IPS-15b (cell line): ENCODE measurements at regions not wholly inside any gene's neighbourhood (a gene's known extent, or its start where the extent isn't known, plus 50 kb on each side); places are given as distances from the start of the nearest gene placed in this dataset.

Experiments used
- H3K27me3 ChIP-seq: one replicate; pipeline ENCODE4 v1.6.1; 2013; ENCODE audit warnings: low read length; ENCODE audit not compliant: control insufficient read depth, insufficient read depth
- H3K36me3 ChIP-seq: one replicate; pipeline ENCODE4 v1.6.1; 2013; ENCODE audit warnings: low read length; ENCODE audit not compliant: control insufficient read depth, insufficient read depth
- H3K4me1 ChIP-seq: one replicate; pipeline ENCODE4 v1.6.1; 2013; ENCODE audit warnings: mild to moderate bottlenecking, low read length; ENCODE audit not compliant: control insufficient read depth, insufficient read depth
- H3K4me3 ChIP-seq: one replicate; pipeline ENCODE4 v1.5.1; 2013; ENCODE audit warnings: low read depth, low read length
- H3K9ac ChIP-seq: one replicate; pipeline ENCODE4 v1.6.1; 2013; ENCODE audit warnings: low read depth, mild to moderate bottlenecking, low read length
- H3K9me3 ChIP-seq: one replicate; pipeline ENCODE4 v1.6.1; 2013; ENCODE audit warnings: mild to moderate bottlenecking, low read length; ENCODE audit not compliant: control insufficient read depth, insufficient read depth

DNA sequence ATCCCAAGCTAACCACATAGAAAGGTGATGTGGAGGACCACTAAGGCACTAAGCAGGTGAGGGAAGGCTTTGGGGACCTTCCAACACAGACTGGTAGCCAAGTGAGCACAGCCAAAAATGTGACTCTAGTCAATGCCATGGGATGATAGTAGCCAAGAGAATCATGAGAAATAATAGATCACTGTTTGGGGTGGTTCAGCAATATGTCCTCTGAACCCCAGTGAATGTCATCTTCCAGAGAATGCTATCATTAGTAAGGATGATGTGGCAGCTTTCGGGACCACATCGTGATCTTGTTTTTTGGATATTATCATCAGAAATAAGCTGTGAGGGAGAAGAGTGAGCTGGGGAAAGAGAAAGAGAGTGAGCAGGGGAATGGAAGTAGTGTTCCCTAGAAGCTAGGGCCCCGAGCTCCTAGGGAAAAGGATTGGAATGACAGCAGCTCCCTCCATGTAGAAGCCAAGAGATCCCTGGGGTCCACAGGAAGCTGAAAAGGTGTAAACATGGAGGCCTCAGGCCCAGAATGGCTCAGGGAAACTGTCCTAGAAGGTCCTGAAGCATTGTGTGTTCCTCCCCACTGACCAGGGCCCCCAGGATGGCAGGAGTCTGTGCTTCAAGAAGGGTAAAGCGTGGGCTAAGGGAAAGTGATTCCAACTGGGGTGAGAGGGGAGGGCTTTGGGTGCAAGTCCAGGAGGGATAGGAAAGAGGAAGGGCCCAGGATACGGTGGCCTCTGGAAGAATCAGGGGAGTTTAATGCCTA, 56.6 kb upstream of the KLF13 start:
- no peak overlapping the region for H3K9ac ChIP-seq
- H3K36me3 ChIP-seq, result no peaks in the 10 kb centered on the region
- H3K4me3 ChIP-seq, result no peak overlapping the region
- no peaks in the 10 kb centered on the region for H3K9me3 ChIP-seq
- no peaks in the 10 kb centered on the region for H3K27me3 ChIP-seq
- H3K4me1 ChIP-seq, result no peaks in the 10 kb centered on the region

DNA sequence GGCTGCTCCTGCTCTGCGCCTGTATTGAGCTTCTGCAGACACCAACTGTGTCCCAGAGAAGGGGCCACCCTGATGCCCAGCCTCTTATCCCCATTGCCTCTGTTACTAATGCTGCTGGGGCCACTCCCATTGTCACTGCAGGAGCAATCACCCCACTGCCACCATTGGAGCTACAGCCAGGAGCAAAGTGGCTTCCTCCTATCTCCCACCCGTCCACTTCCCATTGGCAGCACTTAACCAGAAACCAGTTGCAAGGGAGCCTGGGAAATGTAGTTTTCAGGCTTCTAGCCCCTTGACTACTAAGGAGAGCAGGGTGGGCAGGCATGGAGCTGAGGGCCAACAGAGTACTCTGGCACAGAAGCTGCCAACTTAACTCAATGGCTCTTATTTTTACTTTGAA, 55.9 kb upstream of the KLF13 start:
- no peaks in the 10 kb centered on the region for H3K4me1 ChIP-seq
- H3K9ac ChIP-seq, result no peak overlapping the region
- H3K27me3 ChIP-seq, result no peaks in the 10 kb centered on the region
- H3K9me3 ChIP-seq, result no peaks in the 10 kb centered on the region
- no peak overlapping the region for H3K4me3 ChIP-seq
- no peaks in the 10 kb centered on the region for H3K36me3 ChIP-seq

DNA sequence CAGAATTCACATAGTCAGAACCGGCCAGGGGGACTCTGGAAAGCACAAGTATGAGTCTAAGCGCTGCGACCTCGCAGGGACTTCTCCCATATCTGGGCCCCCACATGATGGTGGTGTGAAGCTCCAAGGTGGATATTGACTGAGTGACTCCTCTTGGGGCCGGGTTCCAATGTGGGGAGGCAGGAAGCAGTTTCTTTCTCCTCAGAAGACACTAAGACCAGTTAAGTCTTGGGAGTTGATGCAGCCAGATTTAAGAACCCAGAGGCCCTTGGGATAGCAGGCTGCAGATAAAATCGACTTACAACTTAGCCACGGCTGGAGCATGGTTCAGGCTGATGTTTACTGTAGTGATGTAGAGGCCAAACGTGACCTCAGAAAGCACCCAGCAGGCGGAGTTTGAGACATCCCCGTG, 55.4 kb upstream of the KLF13 start:
- Histone ChIP-seq H3K9me3 (no peaks in the 10 kb centered on the region), H3K9ac (no peak overlapping the region), H3K36me3 (no peaks in the 10 kb centered on the region), H3K4me3 (no peak overlapping the region), H3K27me3 (no peaks in the 10 kb centered on the region), H3K4me1 (no peaks in the 10 kb centered on the region)

DNA sequence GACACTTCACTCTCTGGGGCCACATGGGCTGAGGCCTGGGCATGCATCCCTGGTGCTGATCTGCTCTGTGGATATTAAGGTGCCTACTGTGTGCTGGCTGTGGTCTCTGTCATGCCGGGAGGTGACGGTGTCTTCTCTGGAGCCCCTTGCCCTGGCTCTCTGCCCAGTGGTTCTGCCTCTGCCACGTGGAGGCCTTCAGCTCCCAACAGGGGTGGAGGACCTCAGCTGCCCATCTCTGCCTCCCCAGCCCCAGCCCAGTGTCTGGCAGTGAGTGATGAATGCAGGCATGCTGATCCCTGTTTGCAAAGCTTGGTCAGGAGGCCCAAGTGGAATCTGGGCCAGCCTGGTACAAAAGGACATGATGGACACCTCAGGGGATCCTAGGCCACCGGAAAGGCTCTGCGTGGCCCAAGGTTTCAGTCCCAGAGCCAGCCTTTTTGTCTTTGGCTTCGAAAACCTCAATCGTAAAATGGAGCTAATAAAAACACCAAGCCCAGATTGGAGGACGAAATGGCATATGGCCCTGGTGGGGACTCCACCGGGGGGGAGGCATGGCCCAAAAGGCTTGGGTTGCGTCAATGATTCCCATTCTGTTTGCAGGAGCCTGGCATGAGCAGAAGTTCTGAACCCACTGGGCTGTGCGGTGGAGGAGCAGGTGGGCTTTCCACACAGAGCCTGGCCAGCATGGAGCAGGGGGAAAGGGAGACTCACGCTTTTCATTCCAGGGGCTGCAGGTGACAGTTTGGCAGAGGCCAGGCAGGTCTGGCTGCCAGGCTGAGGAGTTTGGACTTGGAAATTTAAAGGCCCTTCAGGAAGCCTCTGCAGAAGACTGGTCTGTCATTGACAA, 54.7 kb upstream of the KLF13 start:
- Histone ChIP-seq H3K36me3 (no peaks in the 10 kb centered on the region), H3K9ac (no peak overlapping the region), H3K4me3 (no peak overlapping the region), H3K9me3 (no peaks in the 10 kb centered on the region), H3K4me1 (no peaks in the 10 kb centered on the region), H3K27me3 (no peaks in the 10 kb centered on the region)

DNA sequence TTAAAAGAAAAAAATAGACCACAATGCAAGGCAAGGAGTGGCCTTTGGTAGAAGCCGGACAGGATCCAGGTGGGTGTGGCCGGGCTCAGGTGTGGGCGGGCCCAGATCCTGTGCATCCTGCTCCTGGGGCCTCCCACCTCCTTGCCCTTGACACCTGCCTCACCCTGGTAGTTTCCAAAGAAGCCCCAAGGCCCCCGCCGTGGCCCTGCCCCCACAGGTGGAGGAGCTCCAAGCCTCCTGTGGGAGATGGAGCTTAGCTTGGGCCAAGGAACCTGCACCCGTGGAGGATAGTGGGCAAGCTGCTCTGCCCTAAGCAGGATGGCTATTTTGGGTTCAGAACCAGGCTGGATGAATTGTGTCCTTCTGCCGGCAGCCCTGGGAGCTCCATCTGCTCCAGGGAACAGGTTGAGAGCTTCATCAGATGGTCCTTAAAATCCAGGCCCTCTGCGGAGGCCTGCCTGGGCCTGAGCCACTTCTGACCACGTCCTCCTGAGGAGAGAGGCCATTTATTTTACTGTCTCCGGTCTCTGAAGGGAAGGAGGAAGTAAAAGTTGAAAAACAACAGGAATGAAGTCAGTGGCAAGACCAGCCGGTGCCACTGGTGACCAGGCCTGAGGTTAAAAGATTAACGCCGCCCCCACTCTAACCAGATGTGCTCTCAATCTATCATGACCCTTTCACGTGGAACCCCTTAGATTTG, 53.9 kb upstream of the KLF13 start:
- H3K27me3 ChIP-seq, result no peaks in the 10 kb centered on the region
- H3K36me3 ChIP-seq, result no peaks in the 10 kb centered on the region
- H3K9me3 ChIP-seq, result no peaks in the 10 kb centered on the region
- no peak overlapping the region for H3K4me3 ChIP-seq
- H3K9ac ChIP-seq, result no peak overlapping the region
- H3K4me1 ChIP-seq, result no peaks in the 10 kb centered on the region

DNA sequence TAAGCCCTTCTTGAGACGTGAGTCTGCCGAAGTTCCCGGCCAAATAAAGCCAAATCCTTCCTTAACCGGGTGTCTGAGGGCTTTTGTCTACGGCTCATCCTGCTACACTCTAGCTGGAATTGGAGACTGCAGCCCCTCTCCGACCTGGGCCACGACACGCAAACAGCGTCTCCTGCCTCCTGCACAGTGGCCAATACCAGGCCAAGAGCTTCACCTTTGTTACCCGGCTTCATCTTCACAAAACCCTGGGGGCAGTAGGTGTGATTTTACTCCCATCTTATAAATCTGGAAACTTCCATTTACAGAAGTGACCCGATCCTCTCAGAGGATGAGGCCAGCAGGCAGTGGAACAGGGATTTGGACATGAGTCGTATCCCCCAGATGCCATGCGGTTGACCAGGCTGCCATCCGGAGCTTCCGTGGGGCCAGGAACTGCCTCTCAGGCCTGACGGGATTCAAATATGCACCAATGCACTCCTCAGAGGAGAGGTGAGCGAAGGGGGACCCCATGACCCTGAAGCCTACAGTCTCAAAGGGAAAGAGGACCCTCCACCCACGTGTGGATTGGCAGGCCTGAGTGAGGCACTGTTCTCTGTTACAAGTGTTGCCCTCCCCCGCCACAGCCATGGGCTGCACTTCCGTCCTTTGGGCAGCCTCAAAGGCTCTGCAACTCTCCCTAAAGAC, 53.2 kb upstream of the KLF13 start:
- Histone ChIP-seq H3K4me3 (no peak overlapping the region), H3K4me1 (no peaks in the 10 kb centered on the region), H3K9me3 (no peaks in the 10 kb centered on the region), H3K27me3 (no peaks in the 10 kb centered on the region), H3K36me3 (no peaks in the 10 kb centered on the region), H3K9ac (no peak overlapping the region)

DNA sequence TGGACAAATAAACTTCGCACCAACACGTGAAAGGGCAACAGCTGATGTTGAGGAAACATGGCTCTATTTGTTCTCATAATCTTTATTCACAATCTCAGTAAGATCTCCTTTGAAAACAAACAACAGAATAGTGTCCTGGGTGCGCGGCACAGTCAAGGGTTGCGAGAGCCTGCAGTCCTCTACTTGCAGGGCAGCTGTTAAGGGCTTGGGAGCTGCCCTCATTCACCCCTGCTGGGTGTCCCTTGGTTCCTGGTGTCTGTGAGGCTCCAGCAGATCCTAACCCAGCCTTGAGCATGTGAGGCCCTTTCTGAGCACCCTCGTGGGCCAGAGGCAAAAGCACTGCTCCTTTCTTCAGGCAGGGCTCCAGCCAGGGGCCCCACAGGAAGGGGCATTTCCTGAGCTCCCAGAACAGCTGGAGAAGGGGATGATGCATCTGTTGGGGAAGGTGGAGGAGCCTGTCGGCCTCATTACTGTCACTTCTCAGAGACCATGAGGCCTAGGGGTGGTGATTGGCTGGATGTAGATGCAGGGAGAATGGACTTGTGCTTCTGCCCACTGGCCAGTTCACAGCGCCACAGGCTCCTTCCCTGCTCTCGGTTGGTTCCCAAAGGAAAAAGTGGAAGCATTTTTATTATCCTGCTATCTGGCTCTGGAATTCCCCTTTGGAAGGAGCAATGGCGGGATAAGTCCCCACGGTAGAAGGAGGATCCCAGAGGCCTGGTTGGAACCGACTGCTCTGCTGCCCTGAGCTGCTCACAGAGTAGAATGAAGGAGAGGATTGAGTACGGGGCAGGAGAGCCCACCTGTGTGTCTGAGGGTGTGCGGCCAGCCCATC, 51.9 kb upstream of the KLF13 start:
- Histone ChIP-seq H3K9ac (no peak overlapping the region), H3K27me3 (no peaks in the 10 kb centered on the region), H3K36me3 (no peaks in the 10 kb centered on the region), H3K9me3 (no peaks in the 10 kb centered on the region), H3K4me1 (no peaks in the 10 kb centered on the region), H3K4me3 (no peak overlapping the region)

DNA sequence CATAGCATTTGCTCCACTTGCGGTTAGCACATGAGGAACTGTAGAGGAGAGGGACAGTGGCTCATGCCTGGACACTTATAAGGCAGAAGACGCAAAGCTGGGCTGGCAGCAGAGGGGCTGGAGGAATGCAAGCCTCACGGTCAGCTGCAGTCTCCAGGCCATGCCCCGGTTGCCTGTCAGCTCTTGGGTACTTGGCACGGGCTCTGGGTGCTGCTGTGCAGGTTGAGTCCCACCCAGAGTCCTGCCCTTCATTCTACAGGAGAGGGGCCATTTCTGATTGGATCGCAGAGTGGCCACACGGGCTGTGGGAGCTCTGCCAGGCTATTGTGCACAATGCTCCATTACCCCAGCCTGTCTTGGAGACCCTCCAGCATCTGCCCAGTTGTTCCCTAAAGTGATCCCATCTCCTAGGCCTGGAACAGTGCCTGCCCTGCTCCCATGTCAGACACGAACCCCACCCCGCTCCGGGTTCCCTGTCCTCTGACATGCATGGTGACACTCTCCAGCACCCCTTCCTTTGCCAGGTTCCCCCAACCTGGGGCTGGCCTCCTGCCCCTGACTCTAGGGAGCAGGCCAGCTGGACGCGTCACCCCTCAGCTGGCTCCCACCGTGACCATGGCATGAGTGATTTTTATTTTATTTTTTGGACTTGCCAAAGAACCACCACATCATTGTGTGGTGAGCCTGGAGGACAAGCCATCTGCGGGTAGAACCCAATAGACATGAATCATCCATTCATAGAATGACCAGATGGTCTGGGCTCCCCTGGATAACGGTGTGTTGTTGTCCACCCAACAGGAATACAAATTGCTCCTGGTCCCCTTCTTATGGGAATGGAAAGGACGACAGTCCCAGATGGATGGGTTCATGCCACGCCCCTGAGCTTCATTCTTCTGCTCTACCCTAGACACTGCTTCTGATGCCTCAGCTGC, 51.0 kb upstream of the KLF13 start:
- no peak overlapping the region for H3K4me3 ChIP-seq
- H3K9ac ChIP-seq, result no peak overlapping the region
- no peaks in the 10 kb centered on the region for H3K9me3 ChIP-seq
- no peaks in the 10 kb centered on the region for H3K36me3 ChIP-seq
- H3K4me1 ChIP-seq, result no peaks in the 10 kb centered on the region
- no peaks in the 10 kb centered on the region for H3K27me3 ChIP-seq

DNA sequence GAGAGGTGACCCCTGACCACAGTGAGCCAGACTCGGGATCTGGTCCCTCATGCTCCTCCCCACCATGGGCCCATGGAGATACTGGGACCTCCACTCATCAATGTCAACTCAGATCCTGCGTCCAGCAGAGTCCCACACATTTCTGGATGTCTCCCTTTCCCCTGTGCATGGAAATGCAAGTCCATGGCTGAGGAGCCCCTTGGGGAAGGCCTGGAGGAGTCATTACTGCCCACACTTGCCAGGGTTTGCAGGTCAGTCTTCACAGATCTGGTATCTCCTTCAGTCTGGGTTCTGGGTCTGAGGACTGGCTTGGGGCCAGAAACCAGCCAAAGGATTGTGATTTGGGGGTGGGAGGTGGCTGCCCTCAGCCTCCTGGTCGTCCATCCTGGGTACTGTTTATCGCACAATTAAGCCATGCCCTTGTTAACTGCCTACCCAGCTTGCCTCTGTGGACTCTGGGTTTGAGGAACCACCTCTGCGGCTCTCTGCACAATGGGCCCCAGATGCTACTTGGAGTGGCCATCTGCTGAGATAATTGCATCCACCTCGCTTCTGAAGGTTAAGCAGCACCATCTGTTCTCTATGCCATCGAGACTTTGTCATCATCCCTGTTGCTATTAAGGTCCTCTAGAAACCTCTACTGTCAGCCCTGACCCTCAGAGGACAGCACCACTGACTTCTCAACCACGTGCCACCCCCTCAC, 49.9 kb upstream of the KLF13 start:
- Histone ChIP-seq H3K4me1 (no peaks in the 10 kb centered on the region), H3K36me3 (no peaks in the 10 kb centered on the region), H3K9me3 (no peaks in the 10 kb centered on the region), H3K27me3 (no peaks in the 10 kb centered on the region), H3K9ac (no peak overlapping the region), H3K4me3 (no peak overlapping the region)
